Keratinocyte (primary cell): ENCODE measurements at regions not wholly inside any gene's neighbourhood (a gene's known extent, or its start where the extent isn't known, plus 50 kb on each side); places are given as distances from the start of the nearest gene placed in this dataset.

Source experiments
- CTCF ChIP-seq, 3 experiments: IDR thresholded peaks in 1 of 3; conservative IDR thresholded peaks in 1 of 3; optimal IDR thresholded peaks in 1 of 3; 2 replicates in 2 of 3; 3 replicates in 1 of 3; pipeline versions ENCODE3 to v1.5.1; 2011; ENCODE audit warnings: low read length in 3 of 3, mild to moderate bottlenecking in 3 of 3, moderate library complexity in 2 of 3, control low read depth in 1 of 3, inconsistent platforms in 1 of 3; ENCODE audit not compliant: insufficient read depth in 2 of 3; ENCODE audit errors: extremely low read depth in 1 of 3
- EZH2 ChIP-seq: IDR thresholded peaks from one replicate; pipeline ENCODE4 v1.6.1; 2012; ENCODE audit warnings: inconsistent platforms, mild to moderate bottlenecking, low read length, moderate library complexity

GRCh38 chr15:98286200-98286599 is 325.7 kb downstream of the ARRDC4 start:
- TF ChIP-seq CTCF (optimal IDR thresholded peaks at IDR 0.05 in 1 of 3, IDR thresholded peaks at IDR 0.05 in 1 of 3, conservative IDR thresholded peaks at IDR 0.05 in 1 of 3; ENCODE audit: extremely low read depth in 1 of 3, insufficient read depth in 2 of 3, low read length in 3 of 3) (no peak), EZH2 (no peak)
